HG03565 (cell line): ENCODE measurements at regions not wholly inside any gene's neighbourhood (a gene's known extent, or its start where the extent isn't known, plus 50 kb on each side); places are given as distances from the start of the nearest gene placed in this dataset.

ENCODE experiments used
- ATAC-seq: cut with Tn5 transposase; IDR thresholded peaks from one replicate; pipeline ENCODE4 v1.9.1; 2021; ENCODE audit warnings: mild to moderate bottlenecking, moderate library complexity; ENCODE audit not compliant: unreplicated experiment

DNA sequence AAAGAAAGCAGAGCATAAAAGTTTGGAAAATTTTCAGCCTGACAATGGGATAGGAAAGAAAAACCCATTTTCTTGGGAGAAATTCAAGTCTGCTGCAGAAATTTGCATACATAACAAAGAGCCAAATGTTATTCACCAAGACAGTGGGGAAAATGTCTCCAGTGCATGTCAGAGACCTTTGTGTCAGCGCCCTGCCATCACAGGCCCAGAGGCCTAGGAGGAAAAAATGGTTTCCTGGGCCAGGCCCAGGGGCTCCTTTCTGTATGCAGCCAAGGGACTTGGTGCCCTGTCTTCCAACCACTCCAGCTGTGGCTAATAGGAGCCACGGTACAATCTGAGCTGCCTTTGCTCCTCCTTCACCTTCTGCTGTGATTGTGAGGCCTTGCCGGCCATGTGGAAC lies 189.1 kb upstream of the PITRM1 start:
- ATAC-seq = no peak

- no peak for ATAC-seq
These were observed 185.2 kb upstream of the PITRM1 start for GRCh38 chr10:3357737-3358136.

- ATAC-seq = no peak
These were observed 183.0 kb upstream of the PITRM1 start for GRCh38 chr10:3355536-3355935.

DNA sequence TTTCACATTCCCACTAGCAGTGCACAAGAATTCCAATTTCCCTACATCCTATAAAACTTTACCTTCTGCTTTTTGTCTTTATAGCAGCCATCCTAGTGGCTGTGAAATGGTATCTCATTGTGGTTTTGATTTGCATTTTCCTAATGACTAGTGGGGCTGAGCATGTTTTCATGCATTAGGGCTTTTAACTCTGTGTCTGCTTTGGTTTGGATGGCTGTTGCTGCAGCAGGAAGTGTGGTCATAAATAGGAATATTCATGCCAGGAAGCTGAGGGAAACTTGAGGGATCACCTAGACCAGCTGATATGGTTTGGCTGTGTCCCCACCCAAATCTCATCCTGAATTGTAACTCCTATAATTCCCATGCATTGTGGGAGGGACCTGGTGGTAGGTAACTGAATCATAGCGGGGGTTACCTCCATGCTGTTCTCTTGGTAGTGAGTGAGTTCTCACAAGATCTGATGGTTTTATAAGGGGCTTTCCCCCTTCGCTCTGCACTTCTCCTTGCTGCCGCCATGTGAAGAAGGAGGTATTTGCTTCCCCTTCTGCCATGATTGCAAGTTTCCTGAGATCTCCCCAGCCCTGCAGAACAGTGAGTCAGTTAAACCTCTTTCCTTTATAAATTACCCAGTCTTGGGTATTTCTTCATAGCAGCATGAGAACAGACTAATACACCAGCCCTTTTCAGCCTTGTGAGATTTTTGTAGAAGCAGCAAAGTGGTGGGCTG lies 181.8 kb upstream of the PITRM1 start:
- no peak for ATAC-seq

DNA sequence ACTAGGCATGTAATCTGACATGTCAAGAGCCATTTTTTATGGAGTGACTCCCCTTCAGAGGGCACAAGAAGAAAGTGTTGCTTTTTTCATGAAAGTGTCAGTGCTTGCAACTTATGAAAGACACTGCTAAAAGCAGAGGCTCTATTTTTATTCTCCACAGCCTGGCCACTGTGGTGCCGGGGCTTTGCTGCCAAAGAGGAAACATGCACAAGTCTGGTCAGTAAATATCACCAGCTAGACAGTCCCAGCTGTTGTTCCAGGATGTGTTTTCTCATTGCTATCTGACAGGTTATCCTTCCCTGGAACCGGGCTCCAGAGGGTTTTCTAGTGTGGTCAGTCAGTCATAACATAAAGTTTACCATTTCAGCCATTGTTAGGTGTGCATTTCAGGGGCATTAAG lies 180.7 kb upstream of the PITRM1 start:
- ATAC-seq = no peak

GRCh38 chr10:3350617-3351258 lies 178.2 kb upstream of the PITRM1 start:
- ATAC-seq = no peak

GRCh38 chr10:3350205-3350604 lies 177.6 kb upstream of the PITRM1 start:
- ATAC-seq = no peak

DNA sequence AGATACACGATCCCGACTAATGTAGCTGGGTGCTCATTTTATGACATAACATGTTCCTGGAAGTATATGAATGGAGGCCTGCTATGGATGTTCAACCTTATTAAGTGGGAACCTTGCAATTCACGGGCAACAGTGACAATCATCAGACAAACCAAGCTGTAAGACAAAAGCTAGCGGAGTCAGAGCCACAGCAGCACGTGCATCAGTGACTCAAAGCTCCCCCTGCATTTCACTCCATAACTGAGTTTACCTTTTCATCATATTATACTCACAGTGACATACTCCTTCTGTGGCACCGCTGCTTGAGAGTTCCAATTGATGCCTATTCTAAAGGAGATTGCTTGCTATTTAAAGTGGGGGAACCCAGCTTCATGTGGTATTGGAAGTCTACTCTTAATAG lies 176.0 kb upstream of the PITRM1 start:
- no peak for ATAC-seq

DNA sequence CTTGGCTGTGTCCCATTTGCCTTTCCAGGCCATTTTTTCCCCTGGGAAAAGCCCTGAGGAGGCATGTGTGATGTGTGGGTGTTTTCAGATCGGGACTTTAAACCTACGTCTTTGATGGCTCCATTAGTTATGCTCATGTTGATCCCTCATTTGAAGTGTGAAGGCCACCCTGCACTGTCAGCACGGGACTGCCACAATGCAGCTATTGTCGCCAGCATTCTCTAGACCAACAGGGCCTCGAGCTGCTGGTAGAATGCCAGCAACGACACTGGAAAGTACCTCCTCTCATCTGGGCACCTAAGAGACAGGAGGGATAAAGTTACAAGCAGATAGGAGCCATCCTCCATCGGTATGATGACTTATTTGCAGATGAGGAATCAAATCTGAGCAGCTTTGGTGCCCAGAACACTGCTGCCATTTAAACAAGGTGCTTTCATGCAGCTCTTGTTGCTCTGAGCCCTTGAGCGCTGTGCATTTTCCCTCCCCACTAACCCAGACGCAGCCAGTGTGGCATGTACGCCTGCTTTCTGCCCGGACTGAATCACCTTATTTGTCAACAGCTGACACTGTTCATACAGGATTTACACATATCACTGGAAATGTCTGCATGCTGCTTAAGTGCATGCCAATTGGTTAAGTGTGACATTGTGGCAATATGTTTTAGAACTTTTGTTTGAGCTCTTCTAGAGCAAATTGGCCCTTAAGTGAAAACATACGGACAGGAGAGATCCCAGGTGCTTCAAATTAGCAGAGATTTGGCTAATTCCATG lies 175.0 kb upstream of the PITRM1 start:
- ATAC-seq = no peak

- ATAC-seq = no peak
These were observed 174.3 kb upstream of the PITRM1 start for GRCh38 chr10:3346851-3347250.

- no peak for ATAC-seq
These were observed 170.2 kb upstream of the PITRM1 start for GRCh38 chr10:3342771-3343170.

- ATAC-seq = no peak
These were observed 167.6 kb upstream of the PITRM1 start for GRCh38 chr10:3340127-3340730.

DNA sequence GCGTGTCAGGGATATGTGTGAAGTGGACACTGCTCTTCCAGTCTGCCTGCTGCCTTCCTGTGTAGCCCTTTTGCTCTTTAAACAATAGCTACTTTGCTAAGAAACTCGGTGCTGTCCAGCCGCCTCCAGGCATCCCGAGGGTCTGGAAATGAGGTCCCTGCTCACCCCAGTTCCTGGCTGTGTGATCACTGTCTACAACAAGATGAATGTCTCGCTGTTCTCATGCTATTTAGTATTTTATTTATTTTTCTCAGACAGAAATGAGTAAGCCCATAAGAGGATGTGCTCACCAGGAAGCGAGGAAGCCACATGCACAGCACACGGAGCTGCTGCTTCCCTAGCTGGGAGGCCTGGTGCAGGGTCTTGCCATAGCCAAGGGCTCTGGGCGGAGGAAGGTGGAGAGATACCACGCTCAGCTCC lies 167.0 kb upstream of the PITRM1 start:
- ATAC-seq = no peak

- ATAC-seq = no peak
These were observed 166.5 kb upstream of the PITRM1 start for GRCh38 chr10:3339121-3339520.

DNA sequence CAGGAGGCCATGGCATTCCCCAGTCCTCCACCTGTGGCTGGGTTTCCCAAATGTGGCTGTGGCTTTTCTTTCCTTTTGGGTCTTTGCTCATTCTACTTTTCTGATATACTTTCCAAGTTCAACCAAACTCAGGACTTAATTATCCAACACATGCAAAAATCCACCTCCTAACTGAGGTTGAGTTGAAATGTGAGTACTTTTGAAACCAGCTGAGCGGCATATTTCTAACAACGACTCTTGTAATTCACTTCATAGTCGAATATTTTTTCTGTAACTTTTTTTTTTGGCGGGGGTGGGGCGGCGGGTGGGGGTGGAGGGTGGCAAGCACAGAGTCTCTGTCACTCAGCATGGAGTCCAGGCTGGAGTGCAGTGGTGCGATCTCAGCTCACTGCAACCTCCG lies 165.2 kb upstream of the PITRM1 start:
- ATAC-seq = no peak

- no peak for ATAC-seq
These were observed 164.2 kb upstream of the PITRM1 start for GRCh38 chr10:3336673-3337293.

GRCh38 chr10:3333426-3333825 lies 160.8 kb upstream of the PITRM1 start:
- no peak for ATAC-seq

GRCh38 chr10:3331690-3332230 lies 159.2 kb upstream of the PITRM1 start:
- no peak for ATAC-seq

- ATAC-seq = no peak
These were observed 158.6 kb upstream of the PITRM1 start for GRCh38 chr10:3331187-3331586.

DNA sequence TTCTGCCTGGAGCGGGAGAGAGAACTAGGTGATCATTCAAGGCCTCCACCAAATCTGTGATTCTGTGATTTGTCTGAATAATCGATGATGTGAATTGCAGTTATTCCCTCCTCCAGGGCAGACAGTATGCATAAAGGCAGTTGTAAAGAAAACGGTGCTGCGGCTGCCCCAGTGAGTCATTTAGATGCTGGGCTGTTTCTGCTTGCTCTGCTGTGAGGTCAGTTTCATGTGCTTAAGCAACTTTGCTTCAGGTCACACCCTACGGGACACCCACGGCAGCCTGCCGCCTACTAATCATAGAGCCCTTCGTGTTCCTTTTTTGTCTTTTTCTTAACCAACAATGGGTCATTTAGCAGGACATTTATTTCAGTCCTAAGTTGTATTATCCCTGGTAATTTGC lies 158.1 kb upstream of the PITRM1 start:
- ATAC-seq = no peak
